HepG2 (cell line): ENCODE measurements at regions not wholly inside any gene's neighbourhood (a gene's known extent, or its start where the extent isn't known, plus 50 kb on each side); places are given as distances from the start of the nearest gene placed in this dataset.

Experiments
- BRF2 ChIP-seq: sonication (generic); formaldehyde crosslinking; IDR thresholded peaks from 2 replicates; pipeline ENCODE4 v1.8.1; 2022; ENCODE audit warnings: mild to moderate bottlenecking, missing genetic modification reagents
- CEBPG ChIP-seq: IDR thresholded peaks from 2 replicates; pipeline ENCODE4 v1.6.1; 2016
- CREB1 ChIP-seq, 2 experiments: fragments of 450-650 bp in 1 of 2; IDR thresholded peaks; 2 replicates each; pipeline ENCODE4 v1.6.1; 2016 to 2017; ENCODE audit warnings: control low read depth in 1 of 2, mild to moderate bottlenecking in 1 of 2, missing compliant biosample characterization in 1 of 2, missing genetic modification characterization in 1 of 2
- CTCF ChIP-seq: sonication (generic); formaldehyde crosslinking; IDR thresholded peaks from 2 replicates; pipeline ENCODE4 v1.5.0; 2020; ENCODE audit warnings: mild to moderate bottlenecking, missing genetic modification reagents, moderate library complexity
- EHMT2 ChIP-seq: fragments of 200-600 bp; sonication (generic); IDR thresholded peaks from 2 replicates; pipeline ENCODE4 v1.7.0; 2017; ENCODE audit warnings: antibody characterized with exemption, low read depth, low read length, borderline replicate concordance
- EP300 ChIP-seq, 3 experiments: sonication (generic) in 1 of 3; formaldehyde crosslinking in 1 of 3; IDR thresholded peaks; 2 replicates each; pipeline versions ENCODE4 v1.5.1 to v1.6.1; 2011 to 2020; ENCODE audit warnings: low read depth in 2 of 3, low read length in 2 of 3, borderline replicate concordance in 1 of 3, improper control_type of control experiment in 1 of 3, mild to moderate bottlenecking in 1 of 3, missing genetic modification reagents in 1 of 3, moderate library complexity in 1 of 3
- ESRRA ChIP-seq: sonication (generic); formaldehyde crosslinking; IDR thresholded peaks from 2 replicates; pipeline ENCODE4 v1.5.1; 2020; ENCODE audit warnings: mild to moderate bottlenecking, low read depth, missing genetic modification reagents
- KLF12 ChIP-seq: sonication (generic); formaldehyde crosslinking; IDR thresholded peaks from 2 replicates; pipeline ENCODE4 v1.4.0; 2020; ENCODE audit warnings: missing genetic modification reagents, borderline replicate concordance
- MLLT10 ChIP-seq: sonication (generic); formaldehyde crosslinking; IDR thresholded peaks from 2 replicates; pipeline ENCODE4 v1.4.0; 2020; ENCODE audit warnings: missing genetic modification reagents
- POLR2A ChIP-seq, 2 experiments: IDR thresholded peaks; 2 replicates each; pipeline ENCODE4 v1.6.1; 2011; ENCODE audit warnings: low read depth in 2 of 2, low read length in 2 of 2, mild to moderate bottlenecking in 1 of 2, moderate library complexity in 1 of 2; ENCODE audit not compliant: insufficient read depth in 1 of 2
- TAF1 ChIP-seq: sonication (generic); formaldehyde crosslinking; IDR thresholded peaks from 2 replicates; pipeline ENCODE4 v1.4.0; 2020; ENCODE audit warnings: missing genetic modification reagents
- TBX3 ChIP-seq: fragments of 450-650 bp; IDR thresholded peaks from 2 replicates; pipeline ENCODE4 v1.6.1; 2017; ENCODE audit warnings: antibody characterized with exemption, mild to moderate bottlenecking, inconsistent platforms, borderline replicate concordance
- ZNF180 ChIP-seq: sonication (generic); formaldehyde crosslinking; IDR thresholded peaks from 2 replicates; pipeline ENCODE4 v1.4.0; 2020; ENCODE audit warnings: low read depth, missing genetic modification reagents, borderline replicate concordance
- ZNF580 ChIP-seq: IDR thresholded peaks from 2 replicates; pipeline ENCODE4 v1.6.1; 2016; ENCODE audit warnings: low read depth, borderline replicate concordance

- TF ChIP-seq POLR2A (IDR thresholded peaks at IDR 0.05; ENCODE audit: insufficient read depth in 1 of 2, low read depth in 2 of 2, low read length in 2 of 2) (no peak), CTCF (CRISPR knock-in tag) (no peak), EP300 (IDR thresholded peaks at IDR 0.05; ENCODE audit: low read depth in 2 of 2, low read length in 2 of 2) (no peak), EP300 (CRISPR knock-in tag; IDR thresholded peaks at IDR 0.05; ENCODE audit: borderline replicate concordance) (no peak), CEBPG (CRISPR knock-in tag) (no peak), TBX3 (no peak), ESRRA (CRISPR knock-in tag) (no peak), KLF12 (no peak), EHMT2 (no peak), CREB1 (IDR thresholded peaks at IDR 0.05) (no peak), CREB1 (CRISPR knock-in tag; IDR thresholded peaks at IDR 0.05) (no peak), MLLT10 (no peak), ZNF180 (CRISPR knock-in tag) (no peak), TAF1 (CRISPR knock-in tag) (no peak), BRF2 (no peak), ZNF580 (CRISPR knock-in tag) (no peak)
Observed at GRCh38 chr1:65558215-65558614, 137.7 kb downstream of the LEPR start.
